Adrenal gland (tissue), 5 donors: ENCODE measurements at regions not wholly inside any gene's neighbourhood (a gene's known extent, or its start where the extent isn't known, plus 50 kb on each side); places are given as distances from the start of the nearest gene placed in this dataset.

Experiments
- POLR2A ChIP-seq, 2 donors: fragments of 450-650 bp; IDR thresholded peaks; one replicate each; pipeline ENCODE4 v1.6.1; 2017; ENCODE audit warnings: antibody characterized with exemption in 2 of 2, mild to moderate bottlenecking in 2 of 2, moderate library complexity in 1 of 2
- TF ChIP-seq, protein P1 (sequence below), 6 experiments: fragments of 450-650 bp in 4 of 6; fragments of 200-600 bp in 2 of 6; sonication (generic) in 1 of 6; IDR thresholded peaks; 1 replicate in 5 of 6; 2 replicates in 1 of 6; pipeline versions ENCODE4 v1.5.1 to v1.8.0; 2016 to 2021; ENCODE audit warnings: antibody characterized with exemption in 6 of 6, mild to moderate bottlenecking in 2 of 6, moderate library complexity in 1 of 6
- donor health status: DM: no; HTN: no; CAD: no.

- TF ChIP-seq, protein P1, sequence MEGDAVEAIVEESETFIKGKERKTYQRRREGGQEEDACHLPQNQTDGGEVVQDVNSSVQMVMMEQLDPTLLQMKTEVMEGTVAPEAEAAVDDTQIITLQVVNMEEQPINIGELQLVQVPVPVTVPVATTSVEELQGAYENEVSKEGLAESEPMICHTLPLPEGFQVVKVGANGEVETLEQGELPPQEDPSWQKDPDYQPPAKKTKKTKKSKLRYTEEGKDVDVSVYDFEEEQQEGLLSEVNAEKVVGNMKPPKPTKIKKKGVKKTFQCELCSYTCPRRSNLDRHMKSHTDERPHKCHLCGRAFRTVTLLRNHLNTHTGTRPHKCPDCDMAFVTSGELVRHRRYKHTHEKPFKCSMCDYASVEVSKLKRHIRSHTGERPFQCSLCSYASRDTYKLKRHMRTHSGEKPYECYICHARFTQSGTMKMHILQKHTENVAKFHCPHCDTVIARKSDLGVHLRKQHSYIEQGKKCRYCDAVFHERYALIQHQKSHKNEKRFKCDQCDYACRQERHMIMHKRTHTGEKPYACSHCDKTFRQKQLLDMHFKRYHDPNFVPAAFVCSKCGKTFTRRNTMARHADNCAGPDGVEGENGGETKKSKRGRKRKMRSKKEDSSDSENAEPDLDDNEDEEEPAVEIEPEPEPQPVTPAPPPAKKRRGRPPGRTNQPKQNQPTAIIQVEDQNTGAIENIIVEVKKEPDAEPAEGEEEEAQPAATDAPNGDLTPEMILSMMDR (IDR thresholded peaks at IDR 0.05): no peak
- TF ChIP-seq POLR2A (IDR thresholded peaks at IDR 0.05): no peak
Observed at GRCh38 chr5:141760193-141760592, 78.2 kb upstream of the ARAP3 start.
